IMR-90 (cell line): ENCODE measurements at regions not wholly inside any gene's neighbourhood (a gene's known extent, or its start where the extent isn't known, plus 50 kb on each side); places are given as distances from the start of the nearest gene placed in this dataset.
A peak's percentile ranks its signal among the peaks of the same experiment; 100 is the strongest.

Experiments
- ATAC-seq: fragments of 200-7000 bp; cut with Tn5 transposase; 2 replicates; pipeline ENCODE4 v1.9.1; 2020; ENCODE audit warnings: low read depth, mild to moderate bottlenecking, moderate library complexity
- BruUV-seq: library from RNA; stranded (reverse); fragments of 400-500 nt; replicated peaks from 2 replicates; lab custom pipeline; 2021; lab: Mats Ljungman, UMichigan
- CTCF ChIA-PET: fragments of 300-600 bp; formaldehyde crosslinking; extraction: SDS; loops from one replicate; lab custom pipeline; 2021; ENCODE audit warnings: antibody characterized with exemption; lab: Yijun Ruan, JAX
- POLR2A ChIA-PET: fragments of 300-600 bp; sonication (Branson Sonifier 250); formaldehyde crosslinking; loops from one replicate; lab custom pipeline; 2022; ENCODE audit warnings: antibody characterized with exemption; ENCODE audit not compliant: unreplicated experiment; lab: Charles Lee
- DNase-seq: peaks from one replicate; pipeline ENCODE4 v3.0.0; 2013
- H2AFZ ChIP-seq: replicated peaks from 2 replicates; pipeline ENCODE3; 2013; ENCODE audit warnings: low read length, mild to moderate bottlenecking; ENCODE audit not compliant: poor library complexity
- H2AK5ac ChIP-seq: 2 replicates; pipeline ENCODE4 v1.6.1; 2013; ENCODE audit warnings: low read depth, low read length, inconsistent platforms
- H2AK9ac ChIP-seq: replicated peaks from 2 replicates; pipeline ENCODE3; 2013; ENCODE audit warnings: mild to moderate bottlenecking, low read depth, low read length, moderate library complexity; ENCODE audit not compliant: poor library complexity
- H2BK120ac ChIP-seq: 2 replicates; pipeline ENCODE4 v1.6.1; 2013; ENCODE audit warnings: low read depth, low read length, inconsistent platforms
- H2BK15ac ChIP-seq: 3 replicates; pipeline ENCODE4 v1.6.1; 2013; ENCODE audit warnings: low read depth, low read length, inconsistent platforms
- H2BK20ac ChIP-seq: 2 replicates; pipeline ENCODE4 v1.6.1; 2013; ENCODE audit warnings: low read depth, mild to moderate bottlenecking, inconsistent platforms, low read length, moderate library complexity
- H2BK5ac ChIP-seq: 2 replicates; pipeline ENCODE4 v1.6.1; 2013; ENCODE audit warnings: mild to moderate bottlenecking, low read depth, low read length, inconsistent platforms; ENCODE audit not compliant: poor library complexity, severe bottlenecking
- H3K14ac ChIP-seq: replicated peaks from 2 replicates; pipeline ENCODE4 v1.6.1; 2013; ENCODE audit warnings: low read depth, low read length, inconsistent platforms
- H3K18ac ChIP-seq: 2 replicates; pipeline ENCODE4 v1.6.1; 2013; ENCODE audit warnings: low read depth, low read length, control low read depth
- H3K23ac ChIP-seq: 2 replicates; pipeline ENCODE4 v1.6.1; 2013; ENCODE audit warnings: low read depth, low read length, inconsistent platforms
- H3K27ac ChIP-seq: 2 replicates; pipeline ENCODE4 v1.5.1; 2013; ENCODE audit warnings: mild to moderate bottlenecking, control low read depth, low read length; ENCODE audit not compliant: insufficient read depth
- H3K27me3 ChIP-seq: 2 replicates; pipeline ENCODE4 v1.6.1; 2013; ENCODE audit warnings: low read length; ENCODE audit not compliant: control insufficient read depth, insufficient read depth
- H3K36me3 ChIP-seq: 2 replicates; pipeline ENCODE4 v1.6.1; 2013; ENCODE audit warnings: low read length, mixed read lengths; ENCODE audit not compliant: control insufficient read depth, insufficient read depth
- H3K4ac ChIP-seq: 2 replicates; pipeline ENCODE4 v1.6.1; 2013; ENCODE audit warnings: low read depth, low read length, inconsistent platforms
- H3K4me1 ChIP-seq: 2 replicates; pipeline ENCODE4 v1.6.1; 2013; ENCODE audit warnings: low read length, mixed read lengths; ENCODE audit not compliant: control insufficient read depth, insufficient read depth
- H3K4me2 ChIP-seq: 2 replicates; pipeline ENCODE4 v1.6.1; 2013; ENCODE audit warnings: low read depth, mild to moderate bottlenecking, control low read depth, low read length, moderate library complexity
- H3K4me3 ChIP-seq: 2 replicates; pipeline ENCODE4 v1.5.1; 2013; ENCODE audit warnings: low read depth, mild to moderate bottlenecking, control low read depth, low read length, moderate library complexity; ENCODE audit not compliant: insufficient read depth
- H3K56ac ChIP-seq: 2 replicates; pipeline ENCODE4 v1.6.1; 2013; ENCODE audit warnings: low read length, inconsistent platforms; ENCODE audit not compliant: insufficient read depth; ENCODE audit errors: extremely low read depth
- H3K79me1 ChIP-seq, 2 experiments: 2 replicates each; pipeline ENCODE4 v1.6.1; 2013; ENCODE audit warnings: low read length in 2 of 2, inconsistent platforms in 1 of 2, low read depth in 1 of 2
- H3K9ac ChIP-seq: 2 replicates; pipeline ENCODE4 v1.6.1; 2013; ENCODE audit warnings: low read depth, low read length, control low read depth
- H3K9me1 ChIP-seq: 2 replicates; pipeline ENCODE4 v1.6.1; 2013; ENCODE audit warnings: low read length, inconsistent platforms; ENCODE audit not compliant: insufficient read depth
- H3K9me3 ChIP-seq: 2 replicates; pipeline ENCODE4 v1.6.1; 2013; ENCODE audit warnings: low read length; ENCODE audit not compliant: control insufficient read depth, insufficient read depth
- H4K20me1 ChIP-seq: 2 replicates; pipeline ENCODE4 v1.6.1; 2013; ENCODE audit warnings: low read length, inconsistent platforms; ENCODE audit not compliant: insufficient read depth
- H4K5ac ChIP-seq: 2 replicates; pipeline ENCODE4 v1.6.1; 2013; ENCODE audit warnings: mild to moderate bottlenecking, low read depth, low read length, control low read depth
- H4K8ac ChIP-seq, 2 experiments: 2 replicates each; pipeline ENCODE4 v1.6.1; 2013; ENCODE audit warnings: low read depth in 2 of 2, low read length in 2 of 2, control low read depth in 1 of 2, inconsistent platforms in 1 of 2
- H4K91ac ChIP-seq: 2 replicates; pipeline ENCODE4 v1.6.1; 2013; ENCODE audit warnings: low read depth, low read length, inconsistent platforms; ENCODE audit not compliant: insufficient read depth
- BHLHE40 ChIP-seq: fragments of 150-350 bp; IDR thresholded peaks from 2 replicates; pipeline ENCODE4 v1.6.1; 2016; ENCODE audit warnings: mild to moderate bottlenecking, low read depth, low read length
- FOS ChIP-seq: fragments of 150-350 bp; IDR thresholded peaks from 2 replicates; pipeline ENCODE4 v1.6.1; 2016; ENCODE audit warnings: low read depth, low read length
- NFE2L2 ChIP-seq: fragments of 150-350 bp; IDR thresholded peaks from 2 replicates; pipeline ENCODE4 v1.6.1; 2016; ENCODE audit warnings: low read depth, mild to moderate bottlenecking, low read length
- WGBS, 2 experiments: methylation state at CpG; one replicate each; pipeline versions ENCODE4 v1.1.5 to v1.1.7; 2013; ENCODE audit warnings: missing lambda C conversion rate in 2 of 2; ENCODE audit not compliant: insufficient read length in 1 of 2; ENCODE audit errors: extremely low coverage in 2 of 2; 5-methylcytosine and 5-hydroxymethylcytosine counted together
- dilution Hi-C: fragments of 300-500 bp; cut with HindIII; formaldehyde crosslinking; loops from one replicate; pipeline ENCODE4 v1.14.3; 2018; ENCODE audit warnings: low sequenced_read_pairs; ENCODE audit not compliant: unreplicated experiment
- in situ Hi-C: fragments of 300-500 bp; cut with MboI; formaldehyde crosslinking; loops from 3 replicates; pipeline ENCODE4 v1.14.3; 2019; ENCODE audit warnings: low sequenced_read_pairs, inconsistent platforms, mixed read lengths
- intact Hi-C: fragments of 100-400 bp; cut with micrococcal nuclease; formaldehyde crosslinking; loops from 2 replicates; pipeline ENCODE4 v1.10.0; 2022

- no peak overlapping the region for H3K23ac ChIP-seq
- no peak for TF ChIP-seq BHLHE40
- no peak for TF ChIP-seq FOS
- TF ChIP-seq NFE2L2 = no peak
- ChIA-PET CTCF (no interaction called here), POLR2A (no interaction called here)
- H3K9me3 ChIP-seq = no peaks in the 10 kb centered on the region
- no peaks in the 10 kb centered on the region for H3K9me1 ChIP-seq
- no peak overlapping the region for H3K4ac ChIP-seq
- intact Hi-C loops = loop anchor here (2.0 kb wide), 1 partner anchor 13 kb away; no protein-coding TSS in a partner anchor
- no peaks in the 10 kb centered on the region for H3K4me1 ChIP-seq
- dilution Hi-C loops = no loop called here
- H3K18ac ChIP-seq = no peak overlapping the region
- no peak overlapping the region for H2AFZ ChIP-seq
- DNase-seq (no peak), ATAC-seq (no peak)
- H2BK120ac ChIP-seq = no peak overlapping the region
- H2AK5ac ChIP-seq = no peak overlapping the region; the same call in 1 of the 2 replicates
- no CpG with 5 or more reads among the region's 5 CpGs for WGBS, 2 experiments
- no peak overlapping the region for H3K56ac ChIP-seq
- H3K36me3 ChIP-seq = no peaks in the 10 kb centered on the region
- H3K27ac ChIP-seq = no peak overlapping the region
- no peaks in the 10 kb centered on the region for H3K79me1 ChIP-seq
- in situ Hi-C loops = no loop called here
- H3K9ac ChIP-seq = no peak overlapping the region
- no peak overlapping the region for H3K4me3 ChIP-seq
- H3K27me3 ChIP-seq = no peaks in the 10 kb centered on the region
- no peak overlapping the region for H3K14ac ChIP-seq
- H2BK15ac ChIP-seq = peak overlapping the region; percentile 48; the same call in 1 of the 3 replicates
- H4K8ac ChIP-seq = no peak overlapping the region
- no peak overlapping the region for H2BK5ac ChIP-seq
- no peak overlapping the region for H4K91ac ChIP-seq
- no peak overlapping the region for H4K5ac ChIP-seq
- no peak overlapping the region for H2AK9ac ChIP-seq
- H4K20me1 ChIP-seq = no peaks in the 10 kb centered on the region
- no peak overlapping the region for H3K4me2 ChIP-seq
- no peak overlapping the region for H2BK20ac ChIP-seq
- BruUV-seq = no TSS peak
These were observed 133.7 kb upstream of the CAV2 start for GRCh38 chr7:116365797-116366196.
